OCI-LY3 (cell line): ENCODE measurements at regions not wholly inside any gene's neighbourhood (a gene's known extent, or its start where the extent isn't known, plus 50 kb on each side); places are given as distances from the start of the nearest gene placed in this dataset.

Experiments
- H2AFZ ChIP-seq: fragments of 200-600, 300-600 bp; shearing (Covaris generic); 2 replicates; pipeline ENCODE4 v1.6.0; 2014; ENCODE audit warnings: antibody characterized with exemption, low read depth, low read length
- H3K27ac ChIP-seq: fragments of 200-600, 300-600 bp; sonication (generic); 2 replicates; pipeline ENCODE4 v1.5.1; 2014; ENCODE audit warnings: mild to moderate bottlenecking, low read length, moderate library complexity, mixed read lengths
- H3K27me3 ChIP-seq: fragments of 200-600, 300-600 bp; sonication (generic); 2 replicates; pipeline ENCODE4 v1.6.1; 2014; ENCODE audit warnings: low read depth, low read length, mixed read lengths
- H3K36me3 ChIP-seq: fragments of 200-600, 300-600 bp; sonication (generic); replicated peaks from 2 replicates; pipeline ENCODE3; 2014; ENCODE audit warnings: low read depth, low read length, mixed read lengths
- H3K4me1 ChIP-seq: fragments of 300-600, 200-600 bp; sonication (generic); 2 replicates; pipeline ENCODE4 v1.6.1; 2014; ENCODE audit warnings: low read length, mixed read lengths
- H3K4me2 ChIP-seq: fragments of 200-600, 300-600 bp; sonication (generic); 2 replicates; pipeline ENCODE4 v1.6.1; 2014; ENCODE audit warnings: low read length, mixed read lengths
- H3K4me3 ChIP-seq: fragments of 300-600, 200-600 bp; sonication (generic); 2 replicates; pipeline ENCODE4 v1.5.1; 2014; ENCODE audit warnings: antibody characterized with exemption, mild to moderate bottlenecking, low read length, moderate library complexity
- H3K79me2 ChIP-seq: fragments of 300-600, 200-600 bp; shearing (Covaris generic); 2 replicates; pipeline ENCODE4 v1.6.1; 2014; ENCODE audit warnings: mild to moderate bottlenecking, low read length, mixed read lengths
- H3K9ac ChIP-seq: fragments of 300-600, 200-600 bp; shearing (Covaris generic); 2 replicates; pipeline ENCODE4 v1.6.0; 2014; ENCODE audit warnings: mild to moderate bottlenecking, low read length, moderate library complexity
- H3K9me3 ChIP-seq: fragments of 200-600, 300-600 bp; shearing (Covaris generic); 2 replicates; pipeline ENCODE4 v1.6.1; 2014; ENCODE audit warnings: low read length, mixed read lengths; ENCODE audit not compliant: insufficient read depth
- H4K20me1 ChIP-seq: fragments of 200-600, 300-600 bp; sonication (generic); 2 replicates; pipeline ENCODE4 v1.6.1; 2016; ENCODE audit warnings: low read length, mixed read lengths; ENCODE audit not compliant: insufficient read depth
- EZH2phosphoT487 ChIP-seq: fragments of 200-600 bp; shearing (Covaris generic); IDR thresholded peaks from 2 replicates; pipeline ENCODE4 v1.6.1; 2018; ENCODE audit warnings: antibody characterized with exemption, mixed run types, low read depth
- TF ChIP-seq, protein P1 (sequence below): fragments of 200-600, 300-600 bp; sonication (generic); IDR thresholded peaks from 2 replicates; pipeline ENCODE4 v1.5.1; 2014; ENCODE audit warnings: antibody characterized with exemption, low read length, low read depth

DNA sequence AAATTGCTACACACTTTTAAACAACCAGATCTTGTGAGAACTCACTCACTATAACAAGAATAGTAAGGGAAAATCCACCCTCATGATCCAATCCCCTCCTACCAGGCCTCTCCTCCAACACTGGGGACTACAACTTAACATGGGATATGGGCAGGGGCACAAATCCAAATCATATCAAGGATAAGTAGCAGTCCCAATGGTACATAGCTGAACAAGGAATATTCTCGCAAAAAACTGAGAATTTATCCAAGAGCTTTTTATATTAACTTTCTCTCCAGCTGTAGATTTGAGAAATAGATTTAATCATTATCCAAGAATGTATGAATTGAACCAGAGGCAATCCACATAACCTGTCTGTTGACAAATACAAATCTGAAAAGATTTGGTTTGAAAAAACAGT lies 185.2 kb downstream of the TMTC3 start:
- Histone ChIP-seq H3K9ac (no peak overlapping the region), H2AFZ (no peak overlapping the region)
- TF ChIP-seq, protein P1, sequence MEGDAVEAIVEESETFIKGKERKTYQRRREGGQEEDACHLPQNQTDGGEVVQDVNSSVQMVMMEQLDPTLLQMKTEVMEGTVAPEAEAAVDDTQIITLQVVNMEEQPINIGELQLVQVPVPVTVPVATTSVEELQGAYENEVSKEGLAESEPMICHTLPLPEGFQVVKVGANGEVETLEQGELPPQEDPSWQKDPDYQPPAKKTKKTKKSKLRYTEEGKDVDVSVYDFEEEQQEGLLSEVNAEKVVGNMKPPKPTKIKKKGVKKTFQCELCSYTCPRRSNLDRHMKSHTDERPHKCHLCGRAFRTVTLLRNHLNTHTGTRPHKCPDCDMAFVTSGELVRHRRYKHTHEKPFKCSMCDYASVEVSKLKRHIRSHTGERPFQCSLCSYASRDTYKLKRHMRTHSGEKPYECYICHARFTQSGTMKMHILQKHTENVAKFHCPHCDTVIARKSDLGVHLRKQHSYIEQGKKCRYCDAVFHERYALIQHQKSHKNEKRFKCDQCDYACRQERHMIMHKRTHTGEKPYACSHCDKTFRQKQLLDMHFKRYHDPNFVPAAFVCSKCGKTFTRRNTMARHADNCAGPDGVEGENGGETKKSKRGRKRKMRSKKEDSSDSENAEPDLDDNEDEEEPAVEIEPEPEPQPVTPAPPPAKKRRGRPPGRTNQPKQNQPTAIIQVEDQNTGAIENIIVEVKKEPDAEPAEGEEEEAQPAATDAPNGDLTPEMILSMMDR, result no peak
- no peak for TF ChIP-seq EZH2phosphoT487

DNA sequence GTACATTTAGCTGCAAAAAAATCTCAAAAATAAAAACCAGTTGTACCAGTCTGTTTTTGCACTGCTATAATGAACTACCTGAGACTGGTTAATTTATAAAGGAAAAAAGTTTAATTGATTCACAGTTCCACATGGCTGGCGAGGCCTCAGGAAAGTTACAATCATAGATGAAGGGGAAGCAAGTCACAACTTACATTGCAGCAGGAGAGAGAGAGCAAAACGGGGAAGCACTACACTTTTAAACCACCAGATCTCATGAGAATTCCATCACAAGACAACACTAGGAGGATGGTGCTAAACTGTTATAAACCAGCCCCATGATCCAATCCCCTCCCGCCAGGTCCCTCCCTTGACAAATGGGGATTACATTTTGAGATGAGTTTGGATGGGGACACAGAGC lies 186.0 kb downstream of the TMTC3 start:
- H3K27ac ChIP-seq, result no peak overlapping the region

More for the DNA sequence above, 185.2 kb downstream of the TMTC3 start:
- no peaks in the 10 kb centered on the region for H3K79me2 ChIP-seq
- no peak overlapping the region for H3K27ac ChIP-seq
- peaks cover 13% of the 10 kb centered on the region for H3K4me1 ChIP-seq
- H3K27me3 ChIP-seq, result no peaks in the 10 kb centered on the region
- H4K20me1 ChIP-seq, result no peaks in the 10 kb centered on the region
- no peak overlapping the region for H3K4me2 ChIP-seq
- no peaks in the 10 kb centered on the region for H3K36me3 ChIP-seq
- H3K4me3 ChIP-seq, result no peak overlapping the region
- peaks cover 5% of the 10 kb centered on the region; the same call in 1 of the 2 replicates for H3K9me3 ChIP-seq

DNA sequence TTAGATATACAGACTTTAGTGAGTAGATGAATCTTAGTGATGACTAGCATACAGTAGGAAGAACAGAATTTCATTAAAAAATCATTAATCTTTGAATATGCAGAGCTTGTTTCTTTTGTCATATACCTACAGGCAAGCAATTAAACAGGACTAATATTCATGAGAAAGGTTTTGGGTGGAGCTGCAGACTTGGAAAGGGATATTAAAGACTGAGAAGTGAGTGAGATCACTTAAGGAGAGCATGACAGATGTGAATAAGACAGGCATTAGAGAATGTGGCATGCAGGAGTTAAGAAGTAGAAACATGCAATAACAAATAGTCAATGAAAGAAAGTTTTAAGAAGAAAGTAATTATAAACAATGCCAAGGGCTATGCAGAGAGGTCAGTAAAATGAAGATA lies 187.7 kb downstream of the TMTC3 start:
- no peak overlapping the region for H2AFZ ChIP-seq
- H3K4me1 ChIP-seq, result peaks cover 32% of the 10 kb centered on the region
- no peak overlapping the region for H3K4me2 ChIP-seq
- no peak overlapping the region for H3K9ac ChIP-seq
- H3K36me3 ChIP-seq, result no peaks in the 10 kb centered on the region
- no peaks in the 10 kb centered on the region for H3K27me3 ChIP-seq
- H3K9me3 ChIP-seq, result peaks cover 5% of the 10 kb centered on the region; the same call in 1 of the 2 replicates
- no peak overlapping the region for H3K4me3 ChIP-seq
- H4K20me1 ChIP-seq, result no peaks in the 10 kb centered on the region
- H3K79me2 ChIP-seq, result no peaks in the 10 kb centered on the region
- H3K27ac ChIP-seq, result no peak overlapping the region
- TF ChIP-seq, protein P1, result no peak
- TF ChIP-seq EZH2phosphoT487, result no peak

More for the DNA sequence above, 186.0 kb downstream of the TMTC3 start:
- Histone ChIP-seq H4K20me1 (no peaks in the 10 kb centered on the region), H3K4me3 (no peak overlapping the region), H2AFZ (no peak overlapping the region), H3K79me2 (no peaks in the 10 kb centered on the region), H3K4me2 (no peak overlapping the region), H3K9me3 (peaks cover 5% of the 10 kb centered on the region; the same call in 1 of the 2 replicates), H3K27me3 (no peaks in the 10 kb centered on the region), H3K36me3 (no peaks in the 10 kb centered on the region), H3K4me1 (peaks cover 19% of the 10 kb centered on the region), H3K9ac (no peak overlapping the region)
- TF ChIP-seq, protein P1, result no peak
- TF ChIP-seq EZH2phosphoT487, result no peak

GRCh38 chr12:88334271-88334670 lies 192.2 kb downstream of the TMTC3 start:
- H3K27ac ChIP-seq, result no peak overlapping the region
- H4K20me1 ChIP-seq, result no peaks in the 10 kb centered on the region
- peaks cover 28% of the 10 kb centered on the region for H3K4me1 ChIP-seq
- no peaks in the 10 kb centered on the region for H3K79me2 ChIP-seq
- peak overlapping the region; percentile 12; the same call in 1 of the 2 replicates for H3K9ac ChIP-seq
- no peaks in the 10 kb centered on the region for H3K36me3 ChIP-seq
- H3K27me3 ChIP-seq, result no peaks in the 10 kb centered on the region
- H2AFZ ChIP-seq, result peak overlapping the region; percentile 63
- peaks cover 5% of the 10 kb centered on the region; the same call in 1 of the 2 replicates for H3K9me3 ChIP-seq
- TF ChIP-seq, protein P1, result no peak
- no peak for TF ChIP-seq EZH2phosphoT487
- H3K4me3 ChIP-seq, result peak overlapping the region; percentile 22
- peak overlapping the region; percentile 57 for H3K4me2 ChIP-seq
